Endothelial cell of umbilical vein (primary cell): ENCODE measurements at regions not wholly inside any gene's neighbourhood (a gene's known extent, or its start where the extent isn't known, plus 50 kb on each side); places are given as distances from the start of the nearest gene placed in this dataset.

Experiments
- EZH2 ChIP-seq: IDR thresholded peaks from 2 replicates; pipeline ENCODE4 v1.6.1; 2012; ENCODE audit warnings: borderline replicate concordance, low read depth, mild to moderate bottlenecking, moderate library complexity, low read length, inconsistent platforms; ENCODE audit not compliant: severe bottlenecking
- MYC ChIP-seq: IDR thresholded peaks from one replicate; pipeline ENCODE4 v1.6.1; 2011; ENCODE audit warnings: mild to moderate bottlenecking, low read depth, low read length
- POLR2A ChIP-seq: IDR thresholded peaks from 2 replicates; pipeline ENCODE4 v1.6.1; 2012; ENCODE audit warnings: low read depth, mild to moderate bottlenecking, control low read depth, low read length
- POLR2AphosphoS5 ChIP-seq: IDR thresholded peaks from 2 replicates; pipeline ENCODE4 v1.6.1; 2012; ENCODE audit warnings: low read depth, mild to moderate bottlenecking, control low read depth, low read length, moderate library complexity; ENCODE audit not compliant: insufficient read depth
- TF ChIP-seq, protein P1 (sequence below), 2 donors: IDR thresholded peaks; 1 replicate in 1 of 2; 2 replicates in 1 of 2; pipeline ENCODE4 v1.5.1; 2011; ENCODE audit warnings: low read length in 2 of 2, mild to moderate bottlenecking in 2 of 2, moderate library complexity in 2 of 2, control low read depth in 1 of 2, inconsistent platforms in 1 of 2, low read depth in 1 of 2; ENCODE audit not compliant: insufficient read depth in 1 of 2; ENCODE audit errors: extremely low read depth in 1 of 2
- TF ChIP-seq, protein P2 (sequence below): IDR thresholded peaks from 2 replicates; pipeline ENCODE4 v1.6.1; 2011; ENCODE audit not compliant: insufficient read depth, insufficient read length

DNA sequence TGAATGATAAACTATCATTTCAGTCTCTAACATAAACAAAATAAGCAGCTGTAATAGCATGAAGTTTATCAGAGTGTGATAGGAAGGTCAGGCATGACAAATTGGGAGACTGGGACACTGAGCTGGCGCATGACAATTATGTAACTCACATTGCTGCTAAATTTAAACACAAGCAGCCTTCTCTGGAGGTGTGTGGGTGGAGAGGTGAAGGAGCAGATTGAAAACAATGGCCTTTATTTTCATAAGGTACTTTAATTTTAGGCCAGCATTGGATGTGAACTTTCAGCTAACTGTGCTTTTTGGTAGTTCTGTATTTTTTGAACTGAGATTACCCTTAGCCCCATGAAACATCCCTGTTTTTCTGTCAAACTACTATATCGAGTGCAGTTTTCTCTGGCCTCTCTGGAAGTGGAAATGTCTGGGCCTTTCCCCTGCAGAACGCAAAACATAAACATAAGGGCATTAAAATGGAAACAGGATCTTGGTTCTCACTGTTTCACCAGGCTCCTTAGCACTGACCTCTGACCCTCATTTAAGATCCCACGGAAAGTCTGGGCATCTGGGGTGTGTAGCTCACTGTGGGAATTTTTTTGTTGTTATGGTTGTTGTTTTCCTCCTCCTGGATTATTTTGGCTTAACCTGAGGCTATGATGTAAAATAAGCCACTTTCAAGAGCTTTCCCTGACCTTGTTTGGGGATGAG lies 160.1 kb upstream of the DPH6 start:
- TF ChIP-seq POLR2A (no peak), EZH2 (no peak), POLR2AphosphoS5 (no peak), MYC (no peak)
- TF ChIP-seq, protein P1, sequence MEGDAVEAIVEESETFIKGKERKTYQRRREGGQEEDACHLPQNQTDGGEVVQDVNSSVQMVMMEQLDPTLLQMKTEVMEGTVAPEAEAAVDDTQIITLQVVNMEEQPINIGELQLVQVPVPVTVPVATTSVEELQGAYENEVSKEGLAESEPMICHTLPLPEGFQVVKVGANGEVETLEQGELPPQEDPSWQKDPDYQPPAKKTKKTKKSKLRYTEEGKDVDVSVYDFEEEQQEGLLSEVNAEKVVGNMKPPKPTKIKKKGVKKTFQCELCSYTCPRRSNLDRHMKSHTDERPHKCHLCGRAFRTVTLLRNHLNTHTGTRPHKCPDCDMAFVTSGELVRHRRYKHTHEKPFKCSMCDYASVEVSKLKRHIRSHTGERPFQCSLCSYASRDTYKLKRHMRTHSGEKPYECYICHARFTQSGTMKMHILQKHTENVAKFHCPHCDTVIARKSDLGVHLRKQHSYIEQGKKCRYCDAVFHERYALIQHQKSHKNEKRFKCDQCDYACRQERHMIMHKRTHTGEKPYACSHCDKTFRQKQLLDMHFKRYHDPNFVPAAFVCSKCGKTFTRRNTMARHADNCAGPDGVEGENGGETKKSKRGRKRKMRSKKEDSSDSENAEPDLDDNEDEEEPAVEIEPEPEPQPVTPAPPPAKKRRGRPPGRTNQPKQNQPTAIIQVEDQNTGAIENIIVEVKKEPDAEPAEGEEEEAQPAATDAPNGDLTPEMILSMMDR (IDR thresholded peaks at IDR 0.05; ENCODE audit: extremely low read depth in 1 of 2, insufficient read depth in 1 of 2, low read depth in 1 of 2, low read length in 2 of 2) = no peak
- TF ChIP-seq, protein P2, sequence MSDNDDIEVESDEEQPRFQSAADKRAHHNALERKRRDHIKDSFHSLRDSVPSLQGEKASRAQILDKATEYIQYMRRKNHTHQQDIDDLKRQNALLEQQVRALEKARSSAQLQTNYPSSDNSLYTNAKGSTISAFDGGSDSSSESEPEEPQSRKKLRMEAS = no peak
